ENCODE measurements at regions not wholly inside any gene's neighbourhood (a gene's known extent, or its start where the extent isn't known, plus 50 kb on each side); places are given as distances from the start of the nearest gene placed in this dataset.

- POLR2A ChIA-PET: no interaction called here
- peaks cover 11% of the 10 kb centered on the region; the same call in 1 of the 2 replicates for H3K9me3 ChIP-seq (ENCODE audit: control insufficient read depth, insufficient read depth, low read depth, low read length)
- intact Hi-C loops (cut with micrococcal nuclease; ENCODE audit: unreplicated experiment) (no loop called here), in situ Hi-C loops (cut with HindIII; ENCODE audit: low pct_unique_long_range_greater_than_20kb, low sequenced_read_pairs) (no loop called here)
- no peaks in the 10 kb centered on the region for H3K36me3 ChIP-seq (ENCODE audit: control insufficient read depth, insufficient read depth, low read length)
- TF ChIP-seq TCF7L2 (IDR thresholded peaks at IDR 0.05; ENCODE audit: low read depth, low read length): no peak
- TF ChIP-seq, protein P1, sequence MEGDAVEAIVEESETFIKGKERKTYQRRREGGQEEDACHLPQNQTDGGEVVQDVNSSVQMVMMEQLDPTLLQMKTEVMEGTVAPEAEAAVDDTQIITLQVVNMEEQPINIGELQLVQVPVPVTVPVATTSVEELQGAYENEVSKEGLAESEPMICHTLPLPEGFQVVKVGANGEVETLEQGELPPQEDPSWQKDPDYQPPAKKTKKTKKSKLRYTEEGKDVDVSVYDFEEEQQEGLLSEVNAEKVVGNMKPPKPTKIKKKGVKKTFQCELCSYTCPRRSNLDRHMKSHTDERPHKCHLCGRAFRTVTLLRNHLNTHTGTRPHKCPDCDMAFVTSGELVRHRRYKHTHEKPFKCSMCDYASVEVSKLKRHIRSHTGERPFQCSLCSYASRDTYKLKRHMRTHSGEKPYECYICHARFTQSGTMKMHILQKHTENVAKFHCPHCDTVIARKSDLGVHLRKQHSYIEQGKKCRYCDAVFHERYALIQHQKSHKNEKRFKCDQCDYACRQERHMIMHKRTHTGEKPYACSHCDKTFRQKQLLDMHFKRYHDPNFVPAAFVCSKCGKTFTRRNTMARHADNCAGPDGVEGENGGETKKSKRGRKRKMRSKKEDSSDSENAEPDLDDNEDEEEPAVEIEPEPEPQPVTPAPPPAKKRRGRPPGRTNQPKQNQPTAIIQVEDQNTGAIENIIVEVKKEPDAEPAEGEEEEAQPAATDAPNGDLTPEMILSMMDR (IDR thresholded peaks at IDR 0.05): no peak
- TF ChIP-seq REST (IDR thresholded peaks at IDR 0.05; ENCODE audit: insufficient read depth in 1 of 2, low read depth in 2 of 2, low read length in 1 of 2): no peak
- no peak for TF ChIP-seq POLR2AphosphoS5 (IDR thresholded peaks at IDR 0.05; ENCODE audit: low read depth, low read length)
- no peak for TF ChIP-seq SIN3A (IDR thresholded peaks at IDR 0.05; ENCODE audit: borderline replicate concordance, insufficient read depth, low read depth, low read length)
- DNase-seq (ENCODE audit: low read depth, low spot score) (no peak), ATAC-seq (no peak)
- peak overlapping the region; percentile 78 for H3K27ac ChIP-seq (ENCODE audit: low read length)
- H3K27me3 ChIP-seq (ENCODE audit: control insufficient read depth, insufficient read depth, low read length): no peaks in the 10 kb centered on the region
- CTCF ChIA-PET: no interaction called here
- BruUV-seq (replicated peaks): no TSS peak
- no peak overlapping the region for H3K4me3 ChIP-seq (ENCODE audit: low read depth in 2 of 2, low read length in 2 of 2)
- peaks cover 10% of the 10 kb centered on the region for H3K4me1 ChIP-seq (ENCODE audit: control insufficient read depth, insufficient read depth, low read length)
These were observed 146.2 kb upstream of the KLF6 start for GRCh38 chr10:3931224-3931623.

GRCh38 chr10:3928569-3928968, 143.6 kb upstream of the KLF6 start:
- Histone ChIP-seq H3K36me3 (ENCODE audit: control insufficient read depth, insufficient read depth, low read length) (no peaks in the 10 kb centered on the region), H3K27ac (ENCODE audit: low read length) (peak overlapping the region; percentile 95), H3K4me3 (ENCODE audit: low read depth in 2 of 2, low read length in 2 of 2) (no peak overlapping the region), H3K9me3 (ENCODE audit: control insufficient read depth, insufficient read depth, low read depth, low read length) (no peaks in the 10 kb centered on the region), H3K27me3 (ENCODE audit: control insufficient read depth, insufficient read depth, low read length) (no peaks in the 10 kb centered on the region), H3K4me1 (ENCODE audit: control insufficient read depth, insufficient read depth, low read length) (peaks cover 11% of the 10 kb centered on the region)
- no TSS peak for BruUV-seq (replicated peaks)
- in situ Hi-C loops (cut with HindIII; ENCODE audit: low pct_unique_long_range_greater_than_20kb, low sequenced_read_pairs) (no loop called here), intact Hi-C loops (cut with micrococcal nuclease; ENCODE audit: unreplicated experiment) (no loop called here)
- POLR2A ChIA-PET: interaction anchor here (0.6 kb wide), 1 partner anchor 771 kb away, joined by 3 read pairs; no protein-coding TSS in a partner anchor
- no peak for TF ChIP-seq TCF7L2 (IDR thresholded peaks at IDR 0.05; ENCODE audit: low read depth, low read length)
- TF ChIP-seq, protein P1 (IDR thresholded peaks at IDR 0.05): no peak
- no peak for TF ChIP-seq POLR2AphosphoS5 (IDR thresholded peaks at IDR 0.05; ENCODE audit: low read depth, low read length)
- no peak for ATAC-seq
- CTCF ChIA-PET: no interaction called here
- no peak for DNase-seq (ENCODE audit: low read depth, low spot score)

Measured in Panc1 (cell line).